Stomach (tissue), 8 donors: ENCODE measurements at regions not wholly inside any gene's neighbourhood (a gene's known extent, or its start where the extent isn't known, plus 50 kb on each side); places are given as distances from the start of the nearest gene placed in this dataset.

Experiments used
- DNase-seq, 2 donors: peaks; one replicate each; pipeline versions ENCODE4 v3.0.0 to v3.0.0-alpha.2; 2013 to 2019
- H3K27ac ChIP-seq, 5 donors: fragments of 200-600 bp in 4 of 5; sonication (generic) in 4 of 5; one replicate each; pipeline ENCODE4 v1.5.1; 2013 to 2019; ENCODE audit warnings: mild to moderate bottlenecking in 1 of 5, moderate library complexity in 1 of 5
- H3K27me3 ChIP-seq, 3 donors: fragments of 200-600 bp; sonication (generic); one replicate each; pipeline ENCODE4 v1.5.1; 2017 to 2019; ENCODE audit warnings: mixed run types in 1 of 3
- H3K36me3 ChIP-seq, 4 donors: fragments of 200-600 bp; sonication (generic); 1 replicate in 3 of 4; 2 replicates in 1 of 4; pipeline ENCODE4 v1.5.1; 2016 to 2019
- H3K4me1 ChIP-seq, 4 donors: fragments of 200-600 bp; sonication (generic); one replicate each; pipeline ENCODE4 v1.5.1; 2016 to 2019
- H3K4me3 ChIP-seq, 4 donors: fragments of 200-600 bp; sonication (generic) in 3 of 4; one replicate each; pipeline ENCODE4 v1.5.1; 2016 to 2019; ENCODE audit warnings: mild to moderate bottlenecking in 1 of 4
- H3K9me3 ChIP-seq, 4 donors: fragments of 200-600 bp; sonication (generic); one replicate each; pipeline ENCODE4 v1.5.1; 2016 to 2019
- CTCF ChIP-seq, 7 experiments: fragments of 450-650 bp in 4 of 7; fragments of 200-600 bp in 3 of 7; sonication (generic) in 3 of 7; IDR thresholded peaks; one replicate each; pipeline ENCODE4 v1.5.1; 2016 to 2019; ENCODE audit warnings: antibody characterized with exemption in 7 of 7, control low read depth in 2 of 7, mild to moderate bottlenecking in 1 of 7
- EP300 ChIP-seq: sonication (generic); formaldehyde crosslinking; IDR thresholded peaks from one replicate; pipeline ENCODE4 v1.6.1; 2017; ENCODE audit warnings: antibody characterized with exemption
- POLR2A ChIP-seq, 4 donors: fragments of 450-650 bp; IDR thresholded peaks; one replicate each; pipeline ENCODE4 v1.6.1; 2016; ENCODE audit warnings: antibody characterized with exemption in 4 of 4, control low read depth in 2 of 4, mild to moderate bottlenecking in 1 of 4, moderate library complexity in 1 of 4
- POLR2AphosphoS5 ChIP-seq, 3 donors: sonication (generic); formaldehyde crosslinking; IDR thresholded peaks; one replicate each; pipeline ENCODE4 v1.6.1; 2016; ENCODE audit warnings: antibody characterized with exemption in 3 of 3
- WGBS, 5 donors: extraction: QIAGEN DNeasy Blood & Tissue Kit in 3 of 5; methylation state at CpG; one replicate each; pipeline versions ENCODE4 v1.1.5 to v1.1.7; 2013 to 2018; 5-methylcytosine and 5-hydroxymethylcytosine counted together
- intact Hi-C: fragments of 100-400 bp; cut with DNase I; formaldehyde crosslinking; loops from one replicate; pipeline ENCODE4 v1.15.1; 2023; ENCODE audit warnings: low total_unique reads
- donor health status: healthy with polysubstance abuse.
- donor health status: Bipolar disorder and iron deficiency.
- donor health status: healthy.

- no peak for TF ChIP-seq CTCF (IDR thresholded peaks at IDR 0.05)
- TF ChIP-seq POLR2A (IDR thresholded peaks at IDR 0.05), result no peak
- no peak for TF ChIP-seq EP300
- no peak for TF ChIP-seq POLR2AphosphoS5 (IDR thresholded peaks at IDR 0.05)
- Histone ChIP-seq H3K36me3 (no peaks in the 10 kb centered on the region), H3K27ac (no peak overlapping the region), H3K4me3 (no peak overlapping the region), H3K27me3 (no peaks in the 10 kb centered on the region), H3K9me3 (no peaks in the 10 kb centered on the region), H3K4me1 (no peaks in the 10 kb centered on the region)
- DNase-seq, result no peak
- intact Hi-C loops, result no loop called here
Observed at GRCh38 chr6:112929641-112930040, 582.5 kb downstream of the RFPL4B start.

GRCh38 chr6:112931832-112932231 lies 584.7 kb downstream of the RFPL4B start:
- H3K4me3 ChIP-seq, result no peak overlapping the region
- intact Hi-C loops, result no loop called here
- H3K27me3 ChIP-seq, result no peaks in the 10 kb centered on the region
- peak in 1 of 2 donors; percentile 46 for DNase-seq
- no peak overlapping the region for H3K27ac ChIP-seq
- no peak for TF ChIP-seq EP300
- no peak for TF ChIP-seq POLR2A (IDR thresholded peaks at IDR 0.05)
- TF ChIP-seq CTCF (IDR thresholded peaks at IDR 0.05), result no peak
- TF ChIP-seq POLR2AphosphoS5 (IDR thresholded peaks at IDR 0.05), result no peak
- H3K9me3 ChIP-seq, result no peaks in the 10 kb centered on the region
- 61 to 76% (median 74%) methylated on average over 3 of the region's 3 CpGs for WGBS, 5 donors
- H3K36me3 ChIP-seq, result no peaks in the 10 kb centered on the region
- no peaks in the 10 kb centered on the region for H3K4me1 ChIP-seq

GRCh38 chr6:112933947-112934346 lies 586.8 kb downstream of the RFPL4B start:
- intact Hi-C loops, result no loop called here
- H3K4me3 ChIP-seq, result no peak overlapping the region
- H3K4me1 ChIP-seq, result no peaks in the 10 kb centered on the region
- no peaks in the 10 kb centered on the region for H3K9me3 ChIP-seq
- TF ChIP-seq CTCF (IDR thresholded peaks at IDR 0.05) (no peak), POLR2AphosphoS5 (IDR thresholded peaks at IDR 0.05) (no peak), POLR2A (IDR thresholded peaks at IDR 0.05) (no peak), EP300 (no peak)
- H3K27me3 ChIP-seq, result no peaks in the 10 kb centered on the region
- DNase-seq, result no peak
- no peaks in the 10 kb centered on the region for H3K36me3 ChIP-seq
- no peak overlapping the region for H3K27ac ChIP-seq

- Histone ChIP-seq H3K27ac (no peak overlapping the region), H3K4me1 (peaks cover 0 to 5% (median 2%) of the 10 kb centered on the region in 4 donors), H3K36me3 (no peaks in the 10 kb centered on the region), H3K4me3 (no peak overlapping the region), H3K27me3 (no peaks in the 10 kb centered on the region), H3K9me3 (no peaks in the 10 kb centered on the region)
- no peak for TF ChIP-seq EP300
- no peak for TF ChIP-seq CTCF (IDR thresholded peaks at IDR 0.05)
- no peak for TF ChIP-seq POLR2A (IDR thresholded peaks at IDR 0.05)
- no peak for TF ChIP-seq POLR2AphosphoS5 (IDR thresholded peaks at IDR 0.05)
- DNase-seq, result no peak
- intact Hi-C loops, result no loop called here
- WGBS, 5 donors, result 37 to 80% (median 71%) methylated on average over 1 of the region's 1 CpG
Observed at GRCh38 chr6:112934433-112935327, 587.5 kb downstream of the RFPL4B start.
